HEK293 (cell line): ENCODE measurements at regions not wholly inside any gene's neighbourhood (a gene's known extent, or its start where the extent isn't known, plus 50 kb on each side); places are given as distances from the start of the nearest gene placed in this dataset.

Experiments
- CTCF ChIP-seq: fragments of 450-650 bp; formaldehyde crosslinking; IDR thresholded peaks from 2 replicates; pipeline ENCODE4 v1.5.1; 2016; ENCODE audit warnings: missing biosample characterization, missing genetic modification characterization
- GLI4 ChIP-seq: fragments of 450-650 bp; formaldehyde crosslinking; IDR thresholded peaks from 2 replicates; pipeline ENCODE4 v1.5.1; 2016; ENCODE audit warnings: missing biosample characterization, missing genetic modification characterization
- KLF10 ChIP-seq: fragments of 450-650 bp; IDR thresholded peaks from 2 replicates; pipeline ENCODE4 v1.5.1; 2018; ENCODE audit warnings: missing biosample characterization, mild to moderate bottlenecking, missing genetic modification characterization
- ZBTB10 ChIP-seq: fragments of 450-650 bp; formaldehyde crosslinking; IDR thresholded peaks from 2 replicates; pipeline ENCODE4 v1.5.1; 2016; ENCODE audit warnings: missing biosample characterization, missing genetic modification characterization
- ZBTB11 ChIP-seq: fragments of 450-650 bp; formaldehyde crosslinking; conservative IDR thresholded peaks from 2 replicates; pipeline ENCODE4 v1.5.1; 2016; ENCODE audit warnings: low read depth, missing biosample characterization, missing genetic modification characterization
- ZEB2 ChIP-seq: fragments of 450-650 bp; formaldehyde crosslinking; IDR thresholded peaks from 2 replicates; pipeline ENCODE4 v1.5.1; 2016; ENCODE audit warnings: missing biosample characterization, missing genetic modification characterization
- ZFP69B ChIP-seq: fragments of 450-650 bp; formaldehyde crosslinking; IDR thresholded peaks from 2 replicates; pipeline ENCODE4 v1.5.1; 2016; ENCODE audit warnings: missing biosample characterization, missing genetic modification characterization
- ZNF146 ChIP-seq: fragments of 450-650 bp; formaldehyde crosslinking; IDR thresholded peaks from 2 replicates; pipeline ENCODE4 v1.5.1; 2016; ENCODE audit warnings: missing biosample characterization, missing genetic modification characterization
- ZNF18 ChIP-seq: fragments of 450-650 bp; formaldehyde crosslinking; IDR thresholded peaks from 2 replicates; pipeline ENCODE4 v1.5.1; 2016; ENCODE audit warnings: missing biosample characterization, missing genetic modification characterization
- ZNF513 ChIP-seq: fragments of 450-650 bp; IDR thresholded peaks from 2 replicates; pipeline ENCODE4 v1.5.1; 2018; ENCODE audit warnings: missing biosample characterization, missing genetic modification characterization
- ZNF639 ChIP-seq: fragments of 450-650 bp; formaldehyde crosslinking; IDR thresholded peaks from 2 replicates; pipeline ENCODE4 v1.5.1; 2016; ENCODE audit warnings: missing biosample characterization, missing genetic modification characterization
- ZNF76 ChIP-seq: fragments of 450-650 bp; formaldehyde crosslinking; IDR thresholded peaks from 2 replicates; pipeline ENCODE4; 2016; ENCODE audit warnings: low read depth, missing biosample characterization, missing genetic modification characterization, borderline replicate concordance
- ZSCAN30 ChIP-seq: fragments of 450-650 bp; IDR thresholded peaks from 2 replicates; pipeline ENCODE4 v1.5.1; 2018; ENCODE audit warnings: missing biosample characterization, mild to moderate bottlenecking, missing genetic modification characterization, moderate library complexity

DNA sequence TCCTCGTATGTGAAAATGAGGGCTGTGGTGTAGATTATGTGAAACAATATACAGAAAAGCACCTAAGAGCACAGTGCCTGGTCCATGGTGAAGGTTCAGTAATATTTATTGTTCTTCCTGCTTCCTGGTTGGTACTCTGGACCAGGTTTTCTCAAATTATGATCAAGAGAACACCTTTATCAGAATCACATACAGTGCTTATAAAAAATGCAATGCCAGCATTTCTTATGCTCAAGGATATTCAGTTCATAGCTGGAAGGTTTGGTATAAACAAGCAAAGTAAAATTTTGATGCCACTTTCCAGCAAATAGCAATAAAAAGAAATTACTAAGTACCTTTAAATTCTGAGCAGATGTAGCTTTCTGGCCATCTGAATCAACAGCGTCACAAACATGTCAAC, 1412.4 kb downstream of the RPA4 start:
- TF ChIP-seq CTCF, result no peak
- TF ChIP-seq ZBTB11 (tag by site-specific recombination), result no peak
- TF ChIP-seq ZNF18 (tag by site-specific recombination), result no peak
- TF ChIP-seq ZNF76 (tag by site-specific recombination), result no peak
- no peak for TF ChIP-seq ZNF639
- TF ChIP-seq ZSCAN30 (tag by site-specific recombination), result no peak
- TF ChIP-seq GLI4 (tag by site-specific recombination), result no peak
- no peak for TF ChIP-seq ZNF146 (tag by site-specific recombination)
- TF ChIP-seq ZNF513 (tag by site-specific recombination), result no peak
- no peak for TF ChIP-seq ZFP69B (tag by site-specific recombination)
- no peak for TF ChIP-seq ZBTB10 (tag by site-specific recombination)
- TF ChIP-seq ZEB2 (tag by site-specific recombination), result no peak
- TF ChIP-seq KLF10 (tag by site-specific recombination), result no peak
